HG02852 (cell line): ENCODE measurements at regions not wholly inside any gene's neighbourhood (a gene's known extent, or its start where the extent isn't known, plus 50 kb on each side); places are given as distances from the start of the nearest gene placed in this dataset.
"Not testable (repeated sequence)": the region's sequence is repeated elsewhere in the genome, so short reads cannot be mapped to it uniquely, and the experiment has no call there.

Experiments
- ATAC-seq: cut with Tn5 transposase; IDR thresholded peaks from one replicate; pipeline ENCODE4 v1.9.1; 2021; ENCODE audit warnings: mild to moderate bottlenecking, moderate library complexity; ENCODE audit not compliant: unreplicated experiment

GRCh38 chrX:128436397-128437103 lies 384.3 kb upstream of the ACTRT1 start:
- no peak for ATAC-seq

DNA sequence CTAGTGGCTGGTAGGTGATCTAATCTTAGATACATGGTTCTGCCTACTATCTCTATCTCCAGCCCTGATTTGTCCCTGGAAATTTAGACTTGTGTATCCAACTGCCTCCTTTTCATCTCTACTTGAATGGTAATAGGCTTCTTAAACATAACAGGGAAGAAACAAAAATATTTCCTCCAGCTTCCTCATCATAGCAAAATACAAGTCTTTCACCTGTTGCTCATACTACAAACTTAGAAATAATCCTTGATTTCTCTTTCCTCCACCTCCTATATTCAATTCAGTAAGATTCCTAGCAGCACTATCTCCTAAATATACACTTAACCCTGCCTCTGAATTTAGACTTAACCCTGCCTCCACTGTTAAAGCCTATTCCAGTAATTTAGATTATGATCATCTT lies 373.3 kb upstream of the ACTRT1 start:
- ATAC-seq = no peak

GRCh38 chrX:128408842-128409241 lies 356.6 kb upstream of the ACTRT1 start:
- no peak for ATAC-seq

GRCh38 chrX:128396601-128397000 lies 344.4 kb upstream of the ACTRT1 start:
- no peak for ATAC-seq

GRCh38 chrX:128383846-128384245 lies 331.6 kb upstream of the ACTRT1 start:
- not testable (repeated sequence) for ATAC-seq

GRCh38 chrX:128365492-128365891 lies 313.3 kb upstream of the ACTRT1 start:
- ATAC-seq = no peak

DNA sequence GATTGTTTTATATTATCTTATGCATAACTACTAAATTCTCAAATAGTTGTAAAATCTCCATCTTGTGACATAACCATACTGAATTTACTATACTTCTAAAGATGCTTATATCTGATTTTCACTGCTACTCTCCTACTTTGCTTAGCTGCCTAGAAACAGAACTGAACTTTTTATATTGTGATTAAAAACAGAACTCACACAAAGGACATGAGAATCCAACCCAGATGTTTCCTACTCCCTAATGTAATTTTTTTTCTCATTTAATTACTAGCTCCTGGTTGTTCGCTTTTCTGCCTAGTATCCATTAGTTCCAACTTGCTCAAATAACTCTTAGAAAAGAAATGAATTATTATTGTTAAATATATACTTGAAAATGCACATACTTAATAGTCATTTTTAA lies 283.5 kb upstream of the ACTRT1 start:
- no peak for ATAC-seq

- no peak for ATAC-seq
Observed at GRCh38 chrX:128334821-128335220, 282.6 kb upstream of the ACTRT1 start.

- ATAC-seq = no peak
Observed at GRCh38 chrX:128310912-128311311, 258.7 kb upstream of the ACTRT1 start.

- no peak for ATAC-seq
Observed at GRCh38 chrX:128309311-128309710, 257.1 kb upstream of the ACTRT1 start.

DNA sequence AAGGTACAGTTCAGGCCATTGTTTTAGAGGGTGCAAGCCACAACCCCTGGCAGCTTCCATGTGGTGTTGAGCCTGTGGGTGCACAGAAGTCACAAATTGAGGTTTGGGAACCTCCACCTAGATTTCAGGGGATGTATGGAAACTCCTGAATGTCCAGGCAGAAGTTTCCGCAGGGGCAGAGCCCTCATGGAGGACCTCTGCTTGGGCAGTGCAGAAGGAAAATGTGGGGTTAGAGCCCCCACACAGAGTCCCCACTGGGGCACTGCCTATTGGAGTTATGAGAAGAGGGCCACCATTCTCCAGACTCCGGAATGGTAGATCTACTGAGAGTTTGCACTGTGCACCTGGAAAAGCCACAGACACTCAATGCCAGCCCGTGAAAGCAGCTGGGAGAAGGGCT lies 242.0 kb upstream of the ACTRT1 start:
- no peak for ATAC-seq

GRCh38 chrX:128287693-128288092 lies 235.5 kb upstream of the ACTRT1 start:
- no peak for ATAC-seq

GRCh38 chrX:128250621-128251020 lies 198.4 kb upstream of the ACTRT1 start:
- ATAC-seq = no peak

DNA sequence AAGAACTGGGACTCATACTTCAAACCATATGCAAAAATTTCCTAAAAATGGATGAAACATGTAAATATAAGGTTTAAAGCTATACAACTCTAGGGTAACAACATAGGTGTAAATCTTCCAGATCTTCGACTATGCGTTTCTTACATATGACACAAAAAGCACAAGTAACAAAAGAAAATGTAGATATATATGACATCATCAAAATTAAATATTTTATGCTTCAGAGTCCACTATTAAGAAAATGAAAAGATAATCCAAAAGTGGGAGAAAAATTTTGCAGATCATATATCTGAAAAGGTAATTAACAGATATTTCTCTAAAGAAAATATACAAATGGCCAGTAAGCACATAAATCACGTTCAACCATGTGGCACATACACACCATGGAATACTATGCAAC lies 164.2 kb upstream of the ACTRT1 start:
- no peak for ATAC-seq

- no peak for ATAC-seq
Observed at GRCh38 chrX:128165884-128166408, 113.7 kb upstream of the ACTRT1 start.

DNA sequence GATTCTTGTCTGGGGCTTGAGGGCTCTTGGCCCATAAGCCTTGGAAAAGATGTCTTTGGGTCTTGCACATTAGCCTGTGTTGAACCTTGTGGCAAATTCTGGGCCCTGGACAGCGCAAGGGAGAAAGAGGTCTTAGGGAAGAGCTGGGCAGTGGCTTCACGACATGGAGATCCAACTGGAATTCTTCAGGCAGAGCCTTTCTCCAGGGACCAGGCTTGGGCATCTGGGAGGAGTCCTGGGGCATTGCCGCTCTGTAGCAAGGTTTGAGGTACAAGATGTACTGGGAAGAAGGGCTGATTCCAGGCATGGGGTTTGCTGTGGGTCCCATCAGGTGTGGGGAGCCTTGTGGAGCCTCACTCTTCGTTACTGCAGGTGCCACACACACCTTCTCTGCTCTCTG lies 104.0 kb upstream of the ACTRT1 start:
- ATAC-seq = no peak

DNA sequence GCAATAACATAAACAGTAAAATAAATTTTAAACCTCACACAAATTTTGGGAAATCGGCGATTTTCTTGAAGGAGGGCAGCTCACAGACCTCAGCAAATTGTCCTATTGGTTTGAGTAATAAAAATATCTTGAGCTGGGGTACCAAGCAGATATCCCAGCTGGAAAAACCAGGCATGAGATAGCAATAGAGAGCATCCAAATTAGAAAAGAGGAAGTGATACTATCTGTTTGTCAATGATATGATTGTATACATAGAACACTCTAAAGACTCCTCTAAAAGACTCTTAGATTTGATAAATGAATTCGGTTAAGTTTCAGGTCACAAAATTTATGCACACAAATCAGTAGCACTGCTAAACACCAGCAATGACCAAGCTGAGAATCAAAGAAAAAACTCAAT lies 90.5 kb upstream of the ACTRT1 start:
- no peak for ATAC-seq

DNA sequence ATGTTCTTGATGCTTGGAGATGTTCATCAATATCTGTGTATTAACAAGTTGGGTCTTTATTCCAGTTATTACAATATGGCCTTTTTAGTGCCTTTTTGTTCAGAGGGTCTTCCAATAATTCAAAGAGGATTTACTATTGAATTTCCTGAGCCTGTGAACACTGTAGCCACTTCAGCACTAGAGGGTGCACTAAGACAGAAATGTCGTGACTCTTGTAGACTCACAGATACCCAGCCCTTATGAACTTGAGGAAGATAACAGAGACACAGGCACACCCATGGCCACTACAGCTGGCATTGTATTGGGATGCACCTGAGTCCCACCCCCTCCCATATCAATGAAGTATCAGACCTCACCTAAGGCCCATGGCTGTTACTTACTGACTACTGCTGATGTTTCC lies 54.4 kb upstream of the ACTRT1 start:
- no peak for ATAC-seq

- no peak for ATAC-seq
Observed at GRCh38 chrX:128105659-128106058, 53.5 kb upstream of the ACTRT1 start.
